ENCODE measurements at regions not wholly inside any gene's neighbourhood (a gene's known extent, or its start where the extent isn't known, plus 50 kb on each side); places are given as distances from the start of the nearest gene placed in this dataset.
"Not testable (repeated sequence)": the region's sequence is repeated elsewhere in the genome, so short reads cannot be mapped to it uniquely, and the experiment has no call there.

DNA sequence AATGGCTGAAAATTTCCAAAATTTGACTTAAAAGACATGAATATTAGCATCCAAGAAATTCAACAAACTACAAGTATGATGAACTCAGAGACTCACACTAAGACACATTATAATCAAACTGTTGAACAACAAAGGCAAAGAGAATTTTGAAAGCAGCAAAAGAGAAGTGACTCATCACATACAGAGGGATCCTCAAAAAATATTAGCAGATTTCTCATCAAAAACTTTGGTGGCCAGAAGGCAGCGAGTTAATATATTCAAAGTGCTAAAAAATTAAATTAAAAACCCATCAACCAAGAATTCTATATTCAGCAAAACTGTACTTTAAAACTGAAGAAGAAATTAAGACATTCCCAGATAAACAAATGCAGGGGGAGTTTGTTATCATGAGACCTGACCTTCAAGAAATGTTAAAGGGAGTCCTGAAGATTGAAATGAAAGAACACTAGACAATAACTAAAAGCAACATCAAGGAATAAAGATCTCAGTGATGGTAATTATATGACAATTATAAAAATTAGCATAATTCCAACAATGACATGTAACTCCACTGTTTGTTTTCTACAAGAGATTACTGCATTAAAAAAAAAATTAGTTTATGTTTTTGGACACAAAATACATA is 150.0 kb downstream of the RNASET2 start:
- DNase-seq: no peak

DNA sequence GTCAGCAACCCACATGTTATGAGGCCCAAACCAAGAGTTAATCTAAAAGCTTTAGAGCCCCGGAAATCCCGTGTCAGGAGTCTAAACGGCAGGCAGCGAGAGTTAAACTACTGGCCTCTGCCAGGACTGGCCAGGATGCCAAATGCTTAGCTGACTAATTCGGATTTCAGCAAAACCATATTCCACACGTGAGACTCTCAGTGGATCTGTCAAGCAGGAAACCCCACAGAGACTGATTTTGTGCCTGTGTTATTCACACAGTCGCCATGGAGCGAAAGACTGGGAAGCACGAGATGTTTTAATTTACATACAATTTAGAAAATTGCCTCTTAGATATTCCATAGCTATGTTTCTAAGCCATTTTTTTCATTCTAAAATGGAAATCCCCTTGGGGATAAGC is 152.9 kb downstream of the RNASET2 start:
- DNase-seq: no peak

DNA sequence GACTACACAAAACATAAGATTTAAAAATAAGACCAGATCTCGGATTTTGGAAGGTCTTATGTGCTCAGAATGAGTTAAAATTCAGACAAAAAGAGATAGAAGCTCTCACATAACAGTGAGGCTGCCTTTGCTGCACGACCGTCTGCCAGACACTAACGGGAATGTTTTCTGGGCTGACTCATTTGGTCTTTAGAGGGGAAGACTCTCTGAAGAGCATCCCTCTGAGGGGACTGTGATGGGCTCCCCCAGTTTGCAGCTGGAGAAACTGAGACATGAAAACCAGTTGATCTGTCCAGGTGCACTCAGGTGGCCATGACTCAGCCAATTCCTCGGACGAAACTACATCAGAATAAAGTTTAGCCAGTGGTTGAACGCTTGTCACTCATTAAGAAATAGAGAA is 153.9 kb downstream of the RNASET2 start:
- no peak for DNase-seq

DNA sequence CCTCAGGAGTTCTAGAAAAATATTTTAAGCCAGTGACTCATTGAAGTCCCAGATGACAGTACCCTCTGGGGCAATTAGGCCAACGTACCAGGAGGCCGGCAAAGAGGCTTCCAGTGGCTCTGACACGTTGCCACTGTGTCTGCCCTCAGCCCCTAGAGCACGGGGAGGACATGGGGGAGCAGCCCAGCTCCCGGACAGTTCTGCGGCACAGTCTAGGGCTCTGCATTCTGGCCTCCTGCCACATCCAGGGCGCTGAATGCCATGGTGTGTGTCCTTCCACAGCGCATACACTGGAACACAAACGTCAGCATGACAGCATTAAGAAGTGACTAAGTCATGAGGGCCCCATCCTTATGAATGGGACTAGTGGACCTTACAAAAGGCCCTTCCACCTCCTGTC is 156.2 kb downstream of the RNASET2 start:
- no peak for DNase-seq

DNA sequence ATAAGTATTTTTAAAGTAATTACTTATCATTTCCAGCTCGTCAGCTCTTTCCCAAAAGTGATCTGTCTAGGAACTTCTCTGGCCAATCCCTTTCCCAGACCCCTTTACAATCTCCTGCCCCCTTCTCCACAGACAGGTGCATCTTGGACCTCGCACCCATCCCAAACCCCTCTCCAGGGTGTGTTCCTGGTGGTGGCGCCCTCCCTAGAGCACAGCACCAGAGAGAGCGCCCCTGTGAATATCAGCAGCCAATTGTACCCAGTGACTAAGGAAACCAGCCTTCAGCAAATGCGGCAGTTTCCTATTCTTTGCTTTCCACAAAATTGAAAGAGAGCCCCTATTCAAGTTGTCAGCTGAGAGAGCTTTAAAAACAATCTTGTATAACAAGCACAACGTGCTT is 157.7 kb downstream of the RNASET2 start:
- DNase-seq: no peak

DNA sequence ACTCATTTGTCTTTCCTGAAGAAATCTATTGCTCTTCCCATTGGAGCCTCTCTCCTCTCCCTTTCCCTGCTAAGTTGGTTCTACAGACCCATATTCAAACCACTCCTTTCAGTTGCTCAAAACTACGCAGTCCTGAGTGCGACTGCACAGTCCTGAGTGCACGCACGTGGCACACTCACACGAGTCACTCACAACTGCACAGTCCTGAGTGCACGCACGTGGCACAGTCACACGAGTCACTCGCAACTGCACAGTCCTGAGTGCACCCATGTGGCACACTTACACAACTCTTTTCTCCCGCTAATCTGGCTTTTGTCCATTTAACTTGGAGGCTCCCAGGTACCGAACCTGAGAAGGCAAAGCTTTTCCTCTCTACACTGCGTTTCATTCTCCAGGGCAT is 159.7 kb downstream of the RNASET2 start:
- no peak for DNase-seq

DNA sequence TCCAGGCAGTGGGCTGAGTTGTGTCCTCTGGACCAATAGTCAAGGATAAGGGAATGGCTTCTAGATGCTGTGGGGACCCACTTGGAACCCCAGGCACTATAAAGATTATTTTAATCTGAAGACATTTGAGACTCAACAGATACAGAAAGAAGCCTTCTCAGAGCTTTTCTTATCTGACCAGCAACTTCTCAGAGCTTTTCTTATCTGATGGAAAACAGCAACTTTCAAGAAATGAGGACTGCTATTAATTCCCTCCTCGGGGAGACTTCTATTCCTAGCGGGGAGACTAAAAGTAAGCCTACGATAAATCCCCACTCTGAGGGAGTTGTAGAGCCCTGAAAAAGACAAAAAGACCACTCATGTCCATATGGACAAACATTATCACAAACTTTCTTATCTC is 160.5 kb downstream of the RNASET2 start:
- no peak for DNase-seq

DNA sequence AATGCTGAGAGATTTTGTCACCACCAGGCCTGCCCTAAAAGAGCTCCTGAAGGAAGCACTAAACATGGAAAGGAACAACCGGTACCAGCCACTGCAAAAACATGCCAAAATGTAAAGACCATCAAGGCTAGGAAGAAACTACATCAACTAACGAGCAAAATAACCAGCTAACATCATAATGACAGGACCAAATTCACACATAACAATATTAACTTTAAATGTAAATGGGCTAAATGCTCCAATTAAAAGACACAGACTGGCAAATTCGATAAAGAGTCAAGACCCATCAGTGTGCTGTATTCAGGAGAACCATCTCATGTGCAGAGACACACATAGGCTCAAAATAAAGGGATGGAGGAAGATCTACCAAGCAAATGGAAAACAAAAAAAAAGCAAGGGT is 163.8 kb upstream of the RPS6KA2 start:
- not testable (repeated sequence) for DNase-seq

DNA sequence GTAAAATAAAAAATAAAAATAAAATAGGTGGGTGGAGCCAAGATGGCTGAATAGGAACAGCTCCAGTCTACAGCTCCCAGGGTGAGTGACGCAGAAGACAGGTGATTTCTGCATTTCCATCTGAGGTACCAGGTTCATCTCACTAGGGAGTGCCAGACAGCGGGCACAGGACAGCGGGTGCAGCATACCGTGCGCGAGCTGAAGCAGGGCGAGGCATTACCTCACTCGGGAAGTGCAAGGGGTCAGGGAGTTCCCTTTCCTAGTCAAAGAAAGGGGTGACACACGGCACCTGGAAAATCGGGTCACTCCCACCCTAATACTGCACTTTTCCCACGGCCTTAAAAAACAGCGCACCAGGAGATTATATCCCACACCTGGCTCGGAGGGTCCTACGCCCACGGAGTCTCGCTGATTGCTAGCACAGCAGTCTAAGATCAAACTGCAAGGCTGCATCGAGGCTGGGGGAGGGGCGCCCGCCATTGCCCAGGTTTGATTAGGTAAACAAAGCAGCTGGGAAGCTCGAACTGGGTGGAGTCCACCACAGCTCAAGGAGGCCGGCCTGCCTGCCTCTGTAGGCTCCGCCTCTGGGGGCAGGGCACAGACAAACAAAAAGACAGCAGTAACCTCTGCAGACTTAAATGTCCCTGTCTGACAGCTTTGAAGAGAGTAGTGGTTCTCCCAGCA is 161.9 kb upstream of the RPS6KA2 start:
- DNase-seq: not testable (repeated sequence)

DNA sequence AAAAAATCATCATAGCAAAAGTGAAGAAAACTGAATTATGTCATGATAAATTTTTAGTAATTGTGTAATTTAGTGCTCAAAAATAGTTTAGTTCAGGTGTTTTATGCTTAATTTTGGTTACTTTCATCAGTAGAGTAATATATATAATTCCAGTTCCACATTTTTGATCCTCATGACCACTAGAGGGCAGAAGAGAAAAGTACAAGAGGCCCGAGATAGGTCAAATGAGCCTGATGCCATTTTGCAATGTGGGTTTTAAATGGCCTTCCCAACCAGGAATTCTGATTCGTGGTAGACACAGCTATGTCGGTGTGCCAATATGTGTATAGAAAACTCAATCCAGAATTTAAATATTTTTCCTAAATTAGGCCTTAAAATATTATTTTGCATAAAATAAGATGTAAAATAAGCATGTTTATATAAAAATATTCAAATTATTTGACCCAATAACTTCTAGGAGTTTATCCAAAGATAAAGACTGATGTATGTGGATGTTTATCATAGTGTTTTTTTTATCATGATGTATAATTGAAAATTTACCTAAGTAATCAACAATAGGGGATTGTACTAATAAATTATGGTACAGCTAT is 159.7 kb upstream of the RPS6KA2 start:
- DNase-seq: peak; percentile 59

DNA sequence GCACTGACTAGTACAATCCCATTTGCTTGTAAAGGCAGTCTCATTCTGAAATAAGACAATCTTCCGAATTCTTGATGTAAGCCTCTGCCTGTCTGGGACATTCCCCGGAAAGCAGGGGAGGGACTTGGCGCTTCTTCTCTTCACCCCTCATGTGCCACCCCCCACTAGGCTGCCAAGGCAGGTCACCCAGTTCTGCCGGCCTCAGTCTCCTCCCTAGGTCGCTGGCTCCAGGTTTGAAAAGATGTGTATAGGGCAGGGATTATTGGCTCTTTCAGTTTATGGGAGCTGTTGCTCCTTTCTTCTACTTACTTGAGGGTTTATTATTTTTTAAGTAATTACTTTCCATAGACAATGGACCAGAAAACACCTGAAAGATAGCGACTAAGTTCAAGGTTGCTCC is 158.1 kb upstream of the RPS6KA2 start:
- DNase-seq: no peak

DNA sequence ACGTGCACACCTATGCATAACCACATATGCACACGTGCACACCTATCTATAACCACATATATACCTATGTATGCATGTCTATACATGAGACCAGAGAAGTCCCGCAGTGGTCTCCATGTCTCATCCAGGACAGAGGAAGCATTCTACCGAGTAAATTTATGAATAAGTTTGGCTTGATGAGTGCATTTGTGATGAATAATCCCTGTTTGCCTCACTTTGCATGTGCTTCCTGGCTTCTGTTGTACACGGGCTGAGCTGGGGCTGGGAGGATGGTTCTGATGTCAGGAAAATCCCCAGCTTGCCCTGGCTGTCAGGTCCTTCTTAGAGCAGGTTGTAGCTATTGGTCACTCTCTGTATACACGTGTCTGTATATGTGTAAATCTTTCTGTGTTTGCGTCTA is 157.6 kb upstream of the RPS6KA2 start:
- DNase-seq: no peak

DNA sequence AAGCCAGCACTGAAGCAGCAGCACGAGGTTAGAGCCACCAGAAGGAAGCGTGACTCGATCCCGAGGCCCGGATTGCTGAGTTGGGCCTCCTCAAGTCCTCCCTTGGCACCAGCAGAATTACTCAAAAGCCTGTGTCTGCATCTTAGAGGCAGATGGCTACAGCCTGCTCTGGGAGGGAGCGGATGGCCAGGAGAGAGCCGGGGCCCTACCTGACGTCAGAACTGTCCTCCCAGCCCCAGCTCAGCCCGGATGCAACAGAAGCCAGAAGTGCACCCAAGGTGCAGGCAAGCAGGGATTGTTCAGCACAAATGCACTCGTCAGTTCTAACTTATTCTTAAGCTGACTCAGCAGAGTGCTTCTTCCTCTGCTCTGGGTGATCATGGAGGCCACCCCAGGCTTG is 155.5 kb upstream of the RPS6KA2 start:
- no peak for DNase-seq

DNA sequence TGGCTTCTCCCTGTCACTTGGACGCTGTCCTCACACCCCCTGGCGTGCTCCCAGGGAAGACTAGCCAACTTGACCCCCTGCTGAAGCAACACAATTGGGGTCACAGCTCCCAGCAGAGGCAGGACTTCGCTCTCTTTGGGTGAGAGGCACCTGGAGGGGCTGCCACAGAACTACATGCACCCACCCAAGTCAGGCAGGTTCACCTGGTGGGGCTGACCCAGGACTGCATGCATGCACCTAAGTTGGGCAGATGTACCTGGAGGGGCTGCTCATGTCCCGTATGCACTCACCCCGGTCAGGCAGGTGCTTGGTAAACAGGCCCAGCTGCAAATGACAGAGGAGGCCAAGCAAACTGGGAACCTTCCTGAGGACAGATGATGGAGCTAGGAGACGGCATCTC is 154.3 kb upstream of the RPS6KA2 start:
- DNase-seq: no peak

DNA sequence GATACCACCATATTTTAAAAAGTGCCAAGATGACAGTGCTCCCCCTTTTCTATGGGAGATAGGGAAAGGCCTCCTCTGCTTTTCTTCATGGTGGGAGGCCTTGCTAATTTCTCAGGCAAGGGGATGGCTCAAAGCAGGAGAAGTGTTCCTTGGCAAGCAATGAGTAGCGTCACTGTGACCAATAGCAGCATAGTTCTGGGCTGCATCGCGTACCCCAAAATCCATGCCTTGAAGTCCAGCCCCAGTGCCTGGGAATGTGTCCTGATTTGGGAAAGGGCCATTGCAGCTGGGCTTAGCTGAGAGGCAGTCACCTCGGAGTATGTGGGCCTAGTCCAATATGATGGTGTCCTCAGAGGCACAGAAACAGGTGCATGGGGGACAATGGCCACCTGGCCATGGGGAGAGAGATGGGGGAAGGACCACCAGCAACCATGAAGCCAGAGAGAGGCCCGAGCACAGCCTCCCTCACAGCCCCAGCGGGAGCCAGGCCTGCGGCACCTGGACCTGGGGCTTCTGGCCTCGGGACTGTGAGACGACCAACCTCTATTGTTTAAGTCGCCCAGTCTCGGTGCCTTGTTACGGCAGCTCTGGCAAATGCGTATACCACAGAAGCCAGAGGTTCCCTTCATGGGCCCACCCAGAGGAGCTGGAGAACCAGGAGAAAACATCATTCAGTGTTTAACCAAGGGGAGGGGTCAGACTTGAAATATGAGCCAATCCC is 153.1 kb upstream of the RPS6KA2 start:
- DNase-seq: no peak

DNA sequence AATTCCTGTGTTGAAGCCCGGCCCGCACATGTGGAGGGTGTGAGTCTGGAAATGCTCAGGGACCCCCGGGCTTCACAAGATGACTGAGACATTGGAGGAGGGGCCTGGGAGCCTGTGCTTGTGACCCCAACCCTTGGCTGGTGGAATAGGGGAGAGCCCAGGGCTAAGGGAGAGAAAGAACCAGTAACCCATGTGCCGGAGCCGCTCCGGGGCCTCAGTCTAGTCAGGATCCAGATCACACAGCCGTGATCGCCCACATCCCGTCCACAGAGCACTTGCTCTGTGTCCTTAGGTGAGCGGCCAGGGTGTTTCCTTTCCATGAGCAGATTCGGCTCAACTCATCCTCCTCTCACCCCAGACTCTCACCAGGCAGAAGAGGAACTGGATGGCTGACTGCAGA is 152.3 kb upstream of the RPS6KA2 start:
- no peak for DNase-seq

DNA sequence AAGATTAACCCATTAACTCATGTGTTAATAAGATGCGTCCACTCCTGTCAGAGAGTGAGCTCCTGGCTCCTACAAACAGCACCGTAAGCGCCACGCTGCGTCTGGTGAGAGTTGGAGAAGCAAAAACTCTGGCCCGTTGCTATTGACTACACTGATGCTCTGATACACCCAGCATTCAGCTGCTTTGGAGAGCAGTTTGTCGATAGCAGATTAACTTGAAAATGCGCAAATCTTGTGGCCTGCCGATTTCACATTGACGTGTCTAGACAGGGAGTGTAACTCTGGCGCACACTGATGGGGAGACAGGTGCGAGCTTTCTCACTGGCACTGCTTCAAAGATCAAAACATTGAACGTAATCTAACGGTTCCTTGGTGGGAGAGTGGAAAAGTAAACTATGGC is 151.7 kb upstream of the RPS6KA2 start:
- no peak for DNase-seq

DNA sequence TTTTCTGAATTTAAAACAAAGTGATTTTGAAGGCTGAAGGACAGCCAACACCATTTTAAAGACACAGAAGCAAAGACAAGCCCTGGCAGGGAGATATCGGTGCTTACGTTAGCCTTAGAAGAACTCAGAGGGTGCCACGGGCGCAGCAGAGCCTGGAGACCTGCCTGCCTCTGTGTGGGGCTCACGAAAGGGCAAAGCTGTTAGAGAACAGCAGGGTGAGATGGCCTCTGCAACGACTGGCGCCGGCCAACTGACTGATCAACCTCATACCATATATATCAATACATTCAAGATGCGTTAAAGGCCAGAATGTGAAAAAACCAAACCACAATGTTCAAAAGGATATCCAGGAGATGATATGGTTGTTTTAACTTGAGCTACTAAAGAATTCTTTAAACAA is 151.0 kb upstream of the RPS6KA2 start:
- no peak for DNase-seq

DNA sequence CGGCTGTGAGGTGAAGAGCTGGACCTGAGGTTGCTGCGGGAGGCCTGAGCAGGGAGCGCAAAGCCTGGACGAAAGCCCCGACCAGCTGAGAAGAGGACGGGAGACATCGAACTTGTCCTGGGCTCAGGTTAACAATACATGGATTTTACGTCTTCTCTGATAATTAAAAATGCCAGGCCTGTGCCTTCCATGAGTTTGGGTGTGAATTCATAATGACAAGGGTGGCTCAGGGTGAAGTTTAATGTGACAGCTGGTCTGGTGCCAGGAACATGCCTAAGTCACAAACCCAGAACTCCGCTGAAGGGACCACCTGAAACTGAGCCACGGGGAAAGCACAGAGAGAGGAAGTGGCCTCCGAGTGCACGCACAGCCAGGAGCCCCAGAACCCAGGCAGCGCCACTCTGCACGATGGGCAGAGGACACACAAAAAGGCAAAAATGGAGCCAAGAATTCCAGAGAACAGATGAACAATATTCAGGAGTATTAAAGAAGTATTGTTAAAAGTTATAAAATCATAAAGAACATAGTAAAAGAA is 150.1 kb upstream of the RPS6KA2 start:
- DNase-seq: no peak

DNA sequence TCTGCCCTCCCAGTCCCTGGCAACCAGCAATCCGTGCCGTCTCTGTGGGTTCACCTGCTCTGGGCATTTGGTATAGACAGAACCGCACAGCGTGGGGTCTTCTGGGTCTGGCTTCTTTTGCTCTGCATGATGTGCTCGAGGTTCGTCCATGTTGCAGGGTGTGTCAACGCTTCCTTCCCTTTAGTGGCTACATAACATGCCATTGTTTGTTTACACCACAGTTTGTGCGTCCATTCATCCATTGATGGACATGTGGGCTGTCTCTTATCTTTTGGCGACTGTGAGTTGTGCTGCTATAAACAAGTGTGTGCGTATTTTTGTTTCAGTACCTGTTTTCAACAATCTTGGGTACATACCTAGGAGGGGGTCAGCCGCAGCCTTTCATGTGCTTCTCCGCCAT is 149.5 kb upstream of the RPS6KA2 start:
- no peak for DNase-seq

DNA sequence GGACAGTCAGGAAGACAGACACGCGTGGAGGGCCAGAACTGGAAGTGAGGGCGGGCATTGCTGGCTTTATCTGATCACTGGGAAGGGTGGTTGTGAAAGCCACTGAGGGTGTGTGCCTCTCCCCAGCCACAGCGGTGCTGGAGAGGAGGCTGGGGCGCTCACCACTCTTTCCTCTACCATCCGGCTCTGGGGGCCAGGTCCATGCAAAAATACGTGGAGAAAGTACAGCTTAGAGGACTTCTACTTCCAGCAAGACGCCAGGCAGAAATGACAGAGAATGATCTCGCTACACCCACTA is 148.8 kb upstream of the RPS6KA2 start:
- no peak for DNase-seq

DNA sequence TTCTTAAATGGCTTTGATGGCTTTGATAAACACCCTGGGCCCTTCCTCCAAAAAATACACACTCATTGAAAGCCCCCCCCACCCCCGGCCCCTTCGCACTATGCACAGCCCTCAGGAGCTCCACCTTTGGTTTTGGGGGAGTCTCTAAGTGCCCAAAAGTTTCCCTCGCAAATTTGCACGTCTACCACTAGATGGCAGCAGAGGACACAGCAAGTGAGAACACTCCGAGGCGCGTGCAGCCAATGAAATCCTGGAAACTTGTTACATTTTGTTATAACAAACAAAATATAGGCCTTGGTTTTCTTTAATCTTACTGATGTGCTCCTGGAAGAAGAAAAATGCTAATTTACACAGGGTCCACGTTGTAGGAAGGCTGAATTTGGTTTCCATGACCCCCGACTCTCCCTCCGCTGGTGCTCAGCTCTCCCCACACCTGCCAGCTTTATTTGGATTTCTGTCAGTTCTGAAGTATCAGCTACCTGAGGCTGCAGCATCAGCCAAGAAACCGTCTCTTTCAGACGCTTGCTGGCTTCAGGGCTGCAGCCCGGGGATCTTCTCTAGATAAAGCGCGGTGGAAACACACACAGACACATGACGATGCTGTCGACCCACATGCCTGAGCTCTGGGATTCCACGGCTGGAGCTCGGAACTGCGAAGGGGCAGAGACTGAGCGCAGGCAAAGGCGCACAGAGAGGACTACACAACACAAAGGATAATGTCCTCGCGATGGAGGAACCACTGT is 148.3 kb upstream of the RPS6KA2 start:
- peak; percentile 65 for DNase-seq

DNA sequence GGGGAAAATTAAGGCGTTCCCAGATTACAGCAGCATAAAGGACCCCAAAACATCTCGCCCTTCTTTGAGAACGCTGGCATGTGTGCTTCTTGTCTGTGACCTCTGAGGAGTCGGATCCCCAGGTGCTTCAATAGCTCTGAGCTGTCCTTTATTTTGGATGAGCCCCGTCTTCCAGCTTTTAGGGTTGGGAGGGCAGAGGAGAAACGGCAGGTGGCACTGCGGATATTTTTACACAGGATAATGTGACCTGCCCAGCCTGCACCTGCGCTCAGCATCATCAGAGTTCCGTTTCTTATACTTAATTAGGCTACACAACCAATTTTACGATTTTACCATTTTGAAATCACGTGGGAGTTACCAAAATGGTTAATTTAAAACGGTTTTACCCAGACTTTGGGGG is 147.7 kb upstream of the RPS6KA2 start:
- no peak for DNase-seq
